ENCODE measurements at regions not wholly inside any gene's neighbourhood (a gene's known extent, or its start where the extent isn't known, plus 50 kb on each side); places are given as distances from the start of the nearest gene placed in this dataset.

- TF ChIP-seq CTCF (IDR thresholded peaks at IDR 0.05) (no peak), POLR2A (IDR thresholded peaks at IDR 0.05) (no peak)
These were observed 143.0 kb downstream of the APIP start for GRCh38 chr11:34773211-34773610.

All from prostate gland (tissue), 2 donors.